ENCODE measurements at regions not wholly inside any gene's neighbourhood (a gene's known extent, or its start where the extent isn't known, plus 50 kb on each side); places are given as distances from the start of the nearest gene placed in this dataset.

DNA sequence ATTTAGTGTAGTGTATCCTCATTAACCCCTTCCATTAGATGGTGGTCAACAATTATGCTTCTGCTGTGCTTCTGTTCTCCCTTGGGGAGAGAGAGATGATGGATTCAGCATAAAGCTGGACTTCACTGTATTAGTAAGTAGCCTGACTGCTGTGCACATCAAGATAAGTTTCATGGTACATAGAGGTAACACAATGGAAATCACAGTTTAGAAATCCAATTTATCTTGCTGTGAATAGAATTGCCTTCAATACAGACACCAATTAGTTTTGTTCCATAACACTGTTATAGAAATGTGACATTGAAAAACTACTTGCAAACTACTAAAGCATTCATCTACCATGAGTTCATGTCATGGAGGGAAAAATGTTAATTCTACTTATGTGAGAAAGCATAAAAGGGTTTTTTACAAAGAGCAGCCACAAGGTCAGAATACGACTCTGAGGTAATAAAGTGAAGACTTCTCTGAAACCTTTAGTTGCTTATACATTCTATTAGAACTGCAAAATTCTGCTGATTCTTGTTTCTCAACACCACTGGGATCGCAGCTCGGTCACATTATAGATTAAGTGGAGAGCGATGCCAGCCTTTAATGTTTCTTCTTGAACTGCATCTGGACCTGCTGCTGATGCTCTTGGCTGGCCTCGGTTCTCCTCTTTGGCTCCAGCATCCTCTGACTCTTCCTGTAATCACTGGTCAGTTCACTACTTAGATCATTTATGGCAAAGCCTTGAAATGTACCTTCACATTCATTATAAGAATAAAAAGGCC lies 190.8 kb downstream of the ATP23 start:
- TF ChIP-seq EZH2phosphoT487 (IDR thresholded peaks at IDR 0.05; ENCODE audit: borderline replicate concordance, low read length) = no peak
- TF ChIP-seq, protein P1, sequence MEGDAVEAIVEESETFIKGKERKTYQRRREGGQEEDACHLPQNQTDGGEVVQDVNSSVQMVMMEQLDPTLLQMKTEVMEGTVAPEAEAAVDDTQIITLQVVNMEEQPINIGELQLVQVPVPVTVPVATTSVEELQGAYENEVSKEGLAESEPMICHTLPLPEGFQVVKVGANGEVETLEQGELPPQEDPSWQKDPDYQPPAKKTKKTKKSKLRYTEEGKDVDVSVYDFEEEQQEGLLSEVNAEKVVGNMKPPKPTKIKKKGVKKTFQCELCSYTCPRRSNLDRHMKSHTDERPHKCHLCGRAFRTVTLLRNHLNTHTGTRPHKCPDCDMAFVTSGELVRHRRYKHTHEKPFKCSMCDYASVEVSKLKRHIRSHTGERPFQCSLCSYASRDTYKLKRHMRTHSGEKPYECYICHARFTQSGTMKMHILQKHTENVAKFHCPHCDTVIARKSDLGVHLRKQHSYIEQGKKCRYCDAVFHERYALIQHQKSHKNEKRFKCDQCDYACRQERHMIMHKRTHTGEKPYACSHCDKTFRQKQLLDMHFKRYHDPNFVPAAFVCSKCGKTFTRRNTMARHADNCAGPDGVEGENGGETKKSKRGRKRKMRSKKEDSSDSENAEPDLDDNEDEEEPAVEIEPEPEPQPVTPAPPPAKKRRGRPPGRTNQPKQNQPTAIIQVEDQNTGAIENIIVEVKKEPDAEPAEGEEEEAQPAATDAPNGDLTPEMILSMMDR (conservative IDR thresholded peaks at IDR 0.05; ENCODE audit: low read depth, low read length) = no peak
